WTC11 (cell line): ENCODE measurements at regions not wholly inside any gene's neighbourhood (a gene's known extent, or its start where the extent isn't known, plus 50 kb on each side); places are given as distances from the start of the nearest gene placed in this dataset.

Experiments used
- FOXJ3 ChIP-seq: sonication (generic); formaldehyde crosslinking; IDR thresholded peaks from 2 replicates; pipeline ENCODE4 v1.9.0; 2021; ENCODE audit warnings: missing genetic modification reagents, mild to moderate bottlenecking, borderline replicate concordance
- TF ChIP-seq, protein P1 (sequence below): fragments of 200-600 bp; IDR thresholded peaks from 2 replicates; pipeline ENCODE4 v1.8.0; 2022; ENCODE audit warnings: antibody characterized with exemption

DNA sequence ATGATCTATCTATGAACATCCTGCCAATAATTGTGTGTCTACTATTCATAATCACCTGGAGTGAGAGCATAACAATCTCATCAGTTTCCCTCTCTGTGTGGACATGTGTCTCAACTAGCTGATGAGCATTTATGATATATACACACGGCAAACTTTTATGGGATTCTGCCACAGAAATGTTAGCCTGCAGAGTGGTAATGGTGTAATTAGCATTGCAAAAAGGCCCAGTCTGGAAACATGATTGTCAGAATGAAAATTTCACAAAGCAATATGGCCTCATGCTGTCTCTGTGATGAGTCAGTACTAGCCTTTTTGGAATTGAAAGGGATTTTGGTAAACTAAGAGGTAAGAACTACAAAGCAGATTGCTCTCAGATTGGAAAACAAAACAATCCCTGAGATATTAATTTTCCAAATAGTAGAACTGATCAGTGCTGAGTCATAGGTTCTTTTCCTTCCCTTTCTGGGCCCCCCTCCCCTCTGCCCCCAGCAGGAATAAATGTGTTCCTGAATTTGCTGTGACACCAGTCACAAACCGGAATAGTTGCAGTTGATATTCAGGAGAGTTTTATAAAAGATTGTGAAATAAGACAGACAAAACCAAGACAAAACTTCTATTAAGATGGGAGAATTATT is 189.2 kb downstream of the OSR1 start:
- TF ChIP-seq, protein P1, sequence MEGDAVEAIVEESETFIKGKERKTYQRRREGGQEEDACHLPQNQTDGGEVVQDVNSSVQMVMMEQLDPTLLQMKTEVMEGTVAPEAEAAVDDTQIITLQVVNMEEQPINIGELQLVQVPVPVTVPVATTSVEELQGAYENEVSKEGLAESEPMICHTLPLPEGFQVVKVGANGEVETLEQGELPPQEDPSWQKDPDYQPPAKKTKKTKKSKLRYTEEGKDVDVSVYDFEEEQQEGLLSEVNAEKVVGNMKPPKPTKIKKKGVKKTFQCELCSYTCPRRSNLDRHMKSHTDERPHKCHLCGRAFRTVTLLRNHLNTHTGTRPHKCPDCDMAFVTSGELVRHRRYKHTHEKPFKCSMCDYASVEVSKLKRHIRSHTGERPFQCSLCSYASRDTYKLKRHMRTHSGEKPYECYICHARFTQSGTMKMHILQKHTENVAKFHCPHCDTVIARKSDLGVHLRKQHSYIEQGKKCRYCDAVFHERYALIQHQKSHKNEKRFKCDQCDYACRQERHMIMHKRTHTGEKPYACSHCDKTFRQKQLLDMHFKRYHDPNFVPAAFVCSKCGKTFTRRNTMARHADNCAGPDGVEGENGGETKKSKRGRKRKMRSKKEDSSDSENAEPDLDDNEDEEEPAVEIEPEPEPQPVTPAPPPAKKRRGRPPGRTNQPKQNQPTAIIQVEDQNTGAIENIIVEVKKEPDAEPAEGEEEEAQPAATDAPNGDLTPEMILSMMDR, result no peak
- TF ChIP-seq FOXJ3 (CRISPR knock-in tag), result no peak
